Midbrain (tissue), 1 donor: ENCODE measurements at regions not wholly inside any gene's neighbourhood (a gene's known extent, or its start where the extent isn't known, plus 50 kb on each side); places are given as distances from the start of the nearest gene placed in this dataset.
"Not testable (repeated sequence)": the region's sequence is repeated elsewhere in the genome, so short reads cannot be mapped to it uniquely, and the experiment has no call there.

Experiments used
- DNase-seq: peaks from one replicate; lab custom pipeline; 2025; lab: John Stamatoyannopoulos, UW

- DNase-seq = not testable (repeated sequence)
These were observed 1205.4 kb upstream of the SPRY2 start for GRCh38 chr13:81546294-81546693.

- DNase-seq = no peak
These were observed 1199.9 kb upstream of the SPRY2 start for GRCh38 chr13:81540777-81541176.

DNA sequence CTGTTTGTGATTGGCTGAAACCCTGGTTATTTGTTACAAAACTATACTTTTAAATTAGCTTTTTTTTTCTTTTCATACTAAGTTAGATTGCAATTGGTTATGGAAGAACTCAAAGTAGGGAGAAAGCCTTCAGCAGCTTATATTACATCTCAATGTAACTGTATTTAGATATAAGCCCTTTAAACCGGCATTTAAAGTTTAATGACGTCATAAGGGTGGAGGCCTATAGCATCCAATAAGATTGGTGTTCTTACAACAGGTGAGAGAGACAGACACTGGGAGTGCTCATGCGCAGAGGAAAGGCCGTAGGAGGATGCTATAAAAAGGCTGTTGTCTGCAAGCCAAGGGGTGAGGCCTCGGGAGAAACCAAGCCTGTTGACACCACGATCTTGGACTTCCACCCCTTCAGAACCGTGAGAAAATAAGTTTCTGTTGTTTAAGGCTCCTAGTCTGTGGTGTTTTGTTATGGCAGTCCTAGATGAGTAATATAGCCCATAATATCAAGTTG, 1198.8 kb upstream of the SPRY2 start:
- DNase-seq = no peak

DNA sequence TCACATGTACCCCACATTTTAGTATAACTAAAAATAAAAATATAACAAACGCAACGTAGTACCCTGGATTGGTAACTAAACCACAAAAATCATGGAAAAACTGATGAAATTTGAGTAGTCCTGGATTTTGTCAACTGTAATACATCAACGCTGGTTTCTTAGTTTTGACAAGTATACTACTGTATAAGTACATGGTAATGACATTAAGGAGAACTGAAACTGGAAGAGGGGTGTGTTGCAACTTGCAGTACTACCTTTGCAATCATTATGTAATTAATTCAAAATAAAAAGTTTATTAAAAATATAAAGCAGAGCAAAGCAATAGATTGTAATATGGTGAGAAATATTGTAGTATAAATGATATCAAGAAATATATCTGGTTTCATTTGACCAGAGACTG, 1158.0 kb upstream of the SPRY2 start:
- DNase-seq = no peak

GRCh38 chr13:81493144-81493543, 1152.2 kb upstream of the SPRY2 start:
- DNase-seq = no peak

DNA sequence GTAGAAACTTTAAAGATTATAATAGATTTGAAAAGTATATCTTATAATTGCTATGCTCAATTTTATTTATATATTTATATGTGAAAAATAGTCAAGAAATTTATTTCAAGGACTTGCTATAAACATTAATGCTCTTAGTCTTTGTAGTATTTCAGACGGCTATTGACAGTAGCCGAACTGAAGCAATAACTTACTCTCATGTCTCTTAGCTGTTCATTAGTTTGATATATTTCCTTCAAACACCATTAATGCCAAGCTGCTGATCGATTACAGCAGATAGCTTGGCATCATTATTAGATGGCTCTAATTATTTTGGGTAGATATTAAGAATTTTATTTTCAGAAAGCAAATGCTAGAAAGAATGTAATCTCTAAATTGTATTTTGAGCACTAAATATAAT, 1151.5 kb upstream of the SPRY2 start:
- no peak for DNase-seq

DNA sequence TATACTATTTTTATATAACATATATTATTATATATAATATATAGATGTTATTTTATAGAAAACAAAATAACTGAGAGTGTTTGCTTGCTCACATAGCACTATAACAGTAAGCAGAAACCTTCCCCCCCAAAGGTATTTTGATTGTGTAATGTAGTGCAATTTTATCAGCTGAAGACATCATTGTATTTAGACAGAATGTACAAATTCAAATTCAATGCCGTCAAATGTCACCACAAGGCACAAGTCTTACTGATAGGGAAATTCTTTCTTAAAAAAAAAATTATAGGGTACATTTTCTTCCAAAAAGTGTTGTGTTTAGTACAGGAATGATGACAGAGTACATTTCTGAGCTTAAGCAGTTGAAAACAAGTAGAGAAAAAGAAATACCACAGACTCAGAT, 1147.1 kb upstream of the SPRY2 start:
- no peak for DNase-seq

GRCh38 chr13:81487151-81487550, 1146.2 kb upstream of the SPRY2 start:
- DNase-seq = peak; percentile 2

- DNase-seq = peak; percentile 10
These were observed 1139.7 kb upstream of the SPRY2 start for GRCh38 chr13:81480634-81481033.

- DNase-seq = no peak
These were observed 1132.5 kb upstream of the SPRY2 start for GRCh38 chr13:81473366-81473899.

- no peak for DNase-seq
These were observed 1117.2 kb upstream of the SPRY2 start for GRCh38 chr13:81458170-81458569.

GRCh38 chr13:81446441-81446840, 1105.5 kb upstream of the SPRY2 start:
- DNase-seq = no peak

- DNase-seq = no peak
These were observed 1102.0 kb upstream of the SPRY2 start for GRCh38 chr13:81442904-81443303.

GRCh38 chr13:81425286-81425685, 1084.4 kb upstream of the SPRY2 start:
- DNase-seq = no peak

- no peak for DNase-seq
These were observed 1068.4 kb upstream of the SPRY2 start for GRCh38 chr13:81409284-81409683.

GRCh38 chr13:81408647-81409046, 1067.7 kb upstream of the SPRY2 start:
- no peak for DNase-seq

- DNase-seq = no peak
These were observed 1065.8 kb upstream of the SPRY2 start for GRCh38 chr13:81406639-81407292.

DNA sequence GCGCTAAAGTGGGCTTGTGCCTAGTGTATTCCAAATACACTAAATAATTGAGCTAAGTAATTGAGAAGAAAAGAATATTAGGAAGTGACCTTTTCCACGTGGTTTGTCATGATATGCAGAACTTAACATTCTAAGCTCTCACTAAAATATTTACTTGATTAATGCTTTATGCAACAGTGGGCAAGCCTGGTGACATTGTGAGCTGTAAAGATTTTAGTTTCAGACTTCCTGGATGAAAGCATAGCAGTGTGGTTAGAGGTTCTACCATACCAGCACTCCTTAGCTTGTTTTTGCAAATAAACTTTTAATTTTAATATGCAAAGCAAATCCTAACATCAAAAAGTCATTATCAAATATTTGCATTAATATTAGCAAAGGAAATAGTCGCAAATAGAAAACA, 1065.1 kb upstream of the SPRY2 start:
- DNase-seq = no peak

GRCh38 chr13:81396192-81396591, 1055.3 kb upstream of the SPRY2 start:
- DNase-seq = no peak

GRCh38 chr13:81395368-81395767, 1054.4 kb upstream of the SPRY2 start:
- DNase-seq = no peak

DNA sequence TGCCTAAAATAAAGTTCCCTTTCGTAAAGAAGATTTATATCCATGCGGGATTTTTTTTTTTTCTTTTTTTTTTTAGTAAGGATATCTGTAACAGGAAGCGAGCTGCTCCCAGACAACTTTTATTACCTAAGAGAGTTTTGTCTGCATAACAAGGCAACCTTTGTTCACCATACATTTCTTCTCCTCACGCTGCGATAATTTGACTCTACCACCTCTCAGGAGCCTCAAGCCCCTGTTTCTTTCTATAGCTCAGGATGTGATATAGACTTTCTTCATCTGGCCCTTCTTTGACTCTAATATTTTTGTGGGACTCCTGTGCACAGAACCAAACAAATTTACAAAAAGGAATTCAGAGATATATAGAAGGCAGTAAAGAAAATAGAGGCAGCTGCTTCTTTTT, 1053.7 kb upstream of the SPRY2 start:
- DNase-seq = no peak

- DNase-seq = no peak
These were observed 1052.8 kb upstream of the SPRY2 start for GRCh38 chr13:81393721-81394120.

- no peak for DNase-seq
These were observed 1052.2 kb upstream of the SPRY2 start for GRCh38 chr13:81393110-81393509.

- DNase-seq = no peak
These were observed 1047.5 kb upstream of the SPRY2 start for GRCh38 chr13:81388400-81388799.
